ENCODE measurements at regions not wholly inside any gene's neighbourhood (a gene's known extent, or its start where the extent isn't known, plus 50 kb on each side); places are given as distances from the start of the nearest gene placed in this dataset.

- TF ChIP-seq, protein P1, sequence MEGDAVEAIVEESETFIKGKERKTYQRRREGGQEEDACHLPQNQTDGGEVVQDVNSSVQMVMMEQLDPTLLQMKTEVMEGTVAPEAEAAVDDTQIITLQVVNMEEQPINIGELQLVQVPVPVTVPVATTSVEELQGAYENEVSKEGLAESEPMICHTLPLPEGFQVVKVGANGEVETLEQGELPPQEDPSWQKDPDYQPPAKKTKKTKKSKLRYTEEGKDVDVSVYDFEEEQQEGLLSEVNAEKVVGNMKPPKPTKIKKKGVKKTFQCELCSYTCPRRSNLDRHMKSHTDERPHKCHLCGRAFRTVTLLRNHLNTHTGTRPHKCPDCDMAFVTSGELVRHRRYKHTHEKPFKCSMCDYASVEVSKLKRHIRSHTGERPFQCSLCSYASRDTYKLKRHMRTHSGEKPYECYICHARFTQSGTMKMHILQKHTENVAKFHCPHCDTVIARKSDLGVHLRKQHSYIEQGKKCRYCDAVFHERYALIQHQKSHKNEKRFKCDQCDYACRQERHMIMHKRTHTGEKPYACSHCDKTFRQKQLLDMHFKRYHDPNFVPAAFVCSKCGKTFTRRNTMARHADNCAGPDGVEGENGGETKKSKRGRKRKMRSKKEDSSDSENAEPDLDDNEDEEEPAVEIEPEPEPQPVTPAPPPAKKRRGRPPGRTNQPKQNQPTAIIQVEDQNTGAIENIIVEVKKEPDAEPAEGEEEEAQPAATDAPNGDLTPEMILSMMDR (IDR thresholded peaks at IDR 0.05): no peak
- TF ChIP-seq EZH2 (IDR thresholded peaks at IDR 0.05; ENCODE audit: borderline replicate concordance, insufficient read depth, low read depth, low read length, poor library complexity, severe bottlenecking): no peak
Observed at GRCh38 chr9:82675605-82676004, 387.3 kb downstream of the RASEF start.
